GM18873 (cell line): ENCODE measurements at regions not wholly inside any gene's neighbourhood (a gene's known extent, or its start where the extent isn't known, plus 50 kb on each side); places are given as distances from the start of the nearest gene placed in this dataset.

Experiments
- ATAC-seq: cut with Tn5 transposase; IDR thresholded peaks from one replicate; pipeline ENCODE4 v1.9.1; 2021; ENCODE audit warnings: mild to moderate bottlenecking, moderate library complexity, moderate number of reproducible peaks; ENCODE audit not compliant: unreplicated experiment, low FRiP score

GRCh38 chr11:11022125-11022730, 164.4 kb upstream of the ZBED5 start:
- ATAC-seq, result no peak

DNA sequence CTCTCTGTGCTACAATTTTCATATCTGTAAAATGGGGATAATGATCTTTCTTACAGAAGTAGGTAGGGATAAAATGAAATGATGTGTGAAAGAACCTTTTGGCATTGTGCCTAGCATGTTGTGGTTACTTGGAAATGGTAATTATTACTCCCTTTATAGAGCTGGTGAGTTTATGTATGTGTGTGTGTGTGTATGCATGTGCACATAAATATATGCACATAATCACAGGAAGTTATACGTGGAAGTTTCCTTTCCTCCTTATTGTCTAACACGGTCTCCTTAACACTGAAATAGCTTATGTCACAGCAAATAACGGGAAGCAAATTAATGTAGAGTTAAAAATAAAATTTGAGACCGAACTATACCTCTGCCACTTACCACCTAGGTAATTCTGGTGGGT, 163.7 kb upstream of the ZBED5 start:
- no peak for ATAC-seq

DNA sequence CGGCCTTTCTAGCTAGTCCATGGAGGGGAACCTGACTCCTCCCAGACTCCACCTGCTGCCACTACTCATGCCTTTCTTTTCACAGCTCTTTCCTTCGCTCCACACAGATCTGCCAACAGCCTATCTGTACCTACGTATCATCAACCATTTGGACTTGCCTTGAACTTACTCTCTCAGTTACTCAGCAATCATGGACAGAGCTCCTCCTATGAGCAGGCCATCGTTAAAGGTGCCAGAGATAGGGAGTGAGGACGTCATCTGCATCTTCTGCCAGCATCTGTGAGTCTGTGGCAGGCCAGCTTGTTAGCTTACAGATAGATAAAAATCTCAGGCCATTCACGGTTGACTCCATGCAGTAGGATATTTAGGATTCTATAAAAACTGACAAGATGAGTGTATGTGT, 162.9 kb upstream of the ZBED5 start:
- ATAC-seq, result no peak

DNA sequence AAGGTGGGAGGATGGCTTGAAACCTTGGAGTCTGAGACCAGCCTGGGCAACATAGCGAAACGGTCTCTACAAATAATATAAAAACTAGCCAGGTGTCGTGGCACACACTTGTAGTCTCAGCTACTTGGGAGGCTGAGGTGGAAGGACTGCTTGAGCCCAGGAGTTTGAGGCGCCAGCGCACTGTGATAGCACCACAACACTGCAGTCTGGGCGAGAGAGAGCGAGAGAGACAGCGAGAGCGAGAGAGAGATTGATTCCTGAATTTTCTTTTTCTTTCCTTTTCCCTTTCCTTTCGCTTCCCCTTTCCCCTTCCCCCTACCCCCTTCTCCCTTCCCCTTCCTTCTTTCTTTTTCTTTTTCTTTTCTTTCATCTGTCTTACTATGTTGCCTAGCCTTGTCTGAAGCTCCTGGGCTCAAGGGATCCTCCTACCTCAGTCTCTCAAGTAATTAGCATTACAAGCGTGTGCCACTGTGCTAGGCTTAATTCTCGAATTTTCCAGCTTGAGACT, 162.4 kb upstream of the ZBED5 start:
- ATAC-seq, result no peak

DNA sequence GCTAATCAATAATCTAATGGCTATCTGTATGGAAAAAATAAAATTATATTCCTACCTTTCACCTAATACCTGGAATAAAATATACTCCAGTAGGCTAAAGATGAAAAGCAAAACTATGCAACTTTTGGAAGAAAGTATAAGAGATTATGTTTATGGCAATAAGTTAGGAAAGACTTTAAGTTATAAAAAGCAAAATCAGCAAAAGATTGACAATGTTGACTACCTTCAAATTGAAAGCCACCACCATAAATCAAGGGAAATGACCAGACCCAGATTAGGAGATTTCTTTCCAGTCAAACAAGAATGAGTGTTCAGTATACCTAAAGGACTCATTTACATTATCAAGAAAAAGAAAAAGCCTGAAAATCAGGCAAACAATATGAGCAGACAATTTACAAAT, 159.1 kb upstream of the ZBED5 start:
- ATAC-seq, result no peak

DNA sequence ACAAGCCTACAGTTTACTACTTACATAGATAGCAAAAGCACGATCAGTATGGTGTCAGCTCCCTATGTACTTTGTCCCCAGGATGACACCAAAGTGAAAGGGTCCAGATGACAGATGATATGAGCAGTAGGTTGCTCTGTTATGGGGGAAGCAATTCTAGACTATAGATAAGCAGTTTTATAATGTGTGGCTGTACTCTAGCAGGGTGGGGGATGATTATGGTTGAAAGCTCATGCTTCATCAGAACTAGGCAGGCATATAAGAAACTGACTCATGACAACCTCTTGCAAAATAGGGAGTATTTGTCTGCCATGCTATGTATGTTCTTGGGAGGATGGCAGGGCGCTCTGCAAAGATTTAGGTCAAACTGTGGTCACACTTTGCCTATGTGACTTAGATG, 158.2 kb upstream of the ZBED5 start:
- no peak for ATAC-seq

- no peak for ATAC-seq
Measured at GRCh38 chr11:11011617-11012016, 153.8 kb upstream of the ZBED5 start.

DNA sequence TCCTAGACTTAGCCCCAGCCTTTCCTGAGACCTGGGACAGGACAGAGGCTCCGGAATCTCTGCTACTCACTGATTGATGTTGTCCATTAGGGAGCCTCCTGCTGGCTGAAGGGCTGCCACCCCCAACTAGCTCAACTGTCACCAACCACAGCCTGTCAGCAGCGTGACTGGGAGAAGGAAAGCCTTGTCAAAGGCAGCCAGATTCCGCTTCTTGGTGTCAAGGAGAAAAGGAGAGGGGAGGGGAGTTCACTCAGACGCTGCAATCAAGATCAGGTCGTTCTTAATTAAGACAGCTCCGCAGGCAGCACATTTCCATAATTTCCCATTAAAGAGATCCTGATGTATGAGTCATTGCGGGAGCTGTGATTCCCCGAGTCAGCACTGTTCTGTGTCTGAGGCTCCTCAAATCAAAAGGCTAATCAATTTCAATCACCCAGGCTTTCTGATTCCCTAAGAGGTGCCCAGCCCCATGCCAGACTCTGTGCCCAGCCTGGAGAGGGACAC, 152.8 kb upstream of the ZBED5 start:
- ATAC-seq, result no peak

GRCh38 chr11:11009179-11009578, 151.3 kb upstream of the ZBED5 start:
- no peak for ATAC-seq

GRCh38 chr11:11004069-11004468, 146.2 kb upstream of the ZBED5 start:
- ATAC-seq, result no peak

DNA sequence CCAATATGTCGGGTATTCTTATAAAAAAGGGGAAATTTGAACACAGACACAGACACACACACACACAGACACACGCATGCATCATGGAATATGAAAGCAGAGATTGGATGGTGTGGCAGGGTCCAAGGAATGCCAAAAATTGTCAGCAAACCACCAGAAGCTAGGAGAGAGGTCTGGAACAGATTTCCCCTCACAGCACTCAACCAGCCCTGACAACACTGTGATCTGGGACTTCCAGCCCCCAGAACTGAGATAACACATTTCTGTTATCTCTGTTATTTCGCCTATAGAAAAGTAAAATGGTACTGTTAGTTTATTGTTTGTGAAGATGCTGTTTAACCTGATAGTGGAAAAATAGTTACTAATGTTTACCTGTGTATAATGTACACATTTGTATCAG, 145.4 kb upstream of the ZBED5 start:
- ATAC-seq, result no peak

DNA sequence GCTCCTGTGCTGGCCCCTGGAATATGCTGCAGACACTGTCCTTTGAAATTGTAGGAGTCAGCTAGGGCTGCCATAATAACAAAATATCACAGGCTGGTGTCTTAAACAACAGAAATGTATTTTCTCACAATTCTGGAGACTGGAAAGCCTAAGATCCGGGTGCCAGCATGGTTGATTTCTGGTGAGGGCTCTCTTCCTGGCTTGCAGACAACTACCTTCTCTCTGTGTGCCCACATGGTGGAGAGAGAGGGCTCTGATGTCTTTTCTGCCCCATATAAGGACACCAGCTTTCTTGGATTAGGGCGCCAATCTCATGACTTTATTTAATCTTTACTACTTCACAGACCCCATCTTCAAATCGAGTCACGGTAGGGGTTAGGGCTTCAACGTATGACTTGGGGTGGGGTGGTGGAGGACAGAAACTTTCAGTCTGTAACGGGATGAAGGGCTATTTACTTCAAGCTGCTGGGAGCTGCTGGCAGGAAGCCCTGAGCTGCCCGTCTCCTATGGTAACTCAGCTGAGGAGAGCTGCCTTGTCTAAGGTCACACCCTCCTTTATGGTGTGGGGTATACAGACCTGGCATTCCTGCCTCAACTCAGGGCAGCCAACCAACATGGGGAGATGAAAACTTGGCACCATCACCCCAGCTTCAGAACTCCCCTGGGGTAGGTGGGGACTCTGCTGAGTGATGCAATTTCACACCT, 142.9 kb upstream of the ZBED5 start:
- no peak for ATAC-seq

DNA sequence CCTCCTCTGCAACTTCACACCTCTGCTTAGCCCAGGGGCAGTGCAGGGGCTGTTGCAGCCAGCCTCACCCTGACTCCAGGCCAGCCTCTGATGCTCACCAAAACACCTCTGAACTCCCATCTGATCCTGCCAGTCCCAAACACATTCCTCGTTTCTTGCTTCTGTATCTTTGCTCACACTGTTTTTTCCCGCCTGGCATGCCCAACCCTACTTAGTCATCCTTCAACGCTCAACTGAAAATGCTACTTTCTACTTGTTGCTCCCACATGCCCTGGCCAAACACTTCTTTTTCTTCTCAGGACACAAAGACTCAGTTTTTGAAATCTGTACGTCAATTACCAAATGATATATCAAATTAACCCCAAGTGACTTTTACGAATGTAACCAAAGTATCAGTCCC, 140.8 kb upstream of the ZBED5 start:
- no peak for ATAC-seq

DNA sequence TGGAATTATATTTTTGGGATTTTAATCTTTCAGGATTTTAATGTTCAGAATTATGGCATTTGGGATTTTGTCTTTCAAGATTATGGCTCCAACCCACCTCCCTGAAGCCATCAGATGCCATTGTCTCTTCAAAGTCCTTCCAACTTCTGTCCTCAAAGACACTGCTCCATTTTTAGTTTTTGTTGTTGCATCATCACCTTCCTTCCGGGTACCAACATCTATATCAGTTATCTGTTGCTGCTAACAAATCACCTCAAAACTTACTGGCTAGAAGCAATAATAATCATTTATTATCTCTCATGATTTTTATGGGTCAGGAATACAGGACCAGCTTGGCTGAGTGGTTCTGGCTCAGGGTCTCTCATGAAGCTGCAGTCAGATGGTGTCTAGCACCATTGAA, 138.8 kb upstream of the ZBED5 start:
- no peak for ATAC-seq

DNA sequence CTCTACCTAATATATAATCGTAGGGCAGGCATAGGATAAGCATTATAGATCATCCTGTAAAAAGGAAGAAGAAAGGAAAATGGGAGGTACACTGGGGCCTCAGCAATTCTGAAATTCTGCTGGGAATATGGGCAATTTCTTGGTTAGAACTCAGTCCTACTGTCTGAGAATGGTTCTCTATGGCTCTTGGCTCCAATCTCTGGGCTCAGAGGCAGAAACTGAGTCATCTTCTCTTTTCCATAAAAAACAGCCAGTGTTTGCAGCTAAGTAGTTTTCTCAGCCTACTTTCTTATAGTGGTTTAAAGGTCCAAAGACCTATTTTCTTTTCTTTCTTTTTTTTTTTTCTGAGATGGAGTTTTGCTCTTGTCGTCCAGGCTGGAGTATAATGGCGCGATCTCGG, 135.8 kb upstream of the ZBED5 start:
- ATAC-seq, result no peak

- ATAC-seq, result no peak
Measured at GRCh38 chr11:10993186-10993585, 135.3 kb upstream of the ZBED5 start.

DNA sequence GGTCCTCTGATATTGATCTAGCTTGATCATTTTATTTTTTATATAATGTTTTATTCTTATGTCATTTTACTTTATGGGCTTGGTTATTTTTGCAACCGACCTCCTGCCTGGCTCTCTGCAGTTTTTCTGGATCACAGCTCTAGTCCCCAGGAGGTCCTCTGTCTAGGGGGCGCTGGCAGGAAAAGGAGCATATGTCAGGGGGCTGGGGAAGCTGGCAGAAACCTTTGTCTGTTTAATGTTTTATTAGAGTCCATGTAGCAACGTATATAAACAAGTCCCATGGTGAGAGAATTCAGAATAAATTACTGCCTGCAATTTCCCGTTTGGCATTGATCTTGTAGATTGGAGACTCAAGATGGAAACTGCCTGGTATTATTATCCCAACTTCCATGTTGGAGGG, 133.5 kb upstream of the ZBED5 start:
- ATAC-seq, result no peak

- no peak for ATAC-seq
Measured at GRCh38 chr11:10990637-10991193, 132.9 kb upstream of the ZBED5 start.

GRCh38 chr11:10990160-10990559, 132.3 kb upstream of the ZBED5 start:
- no peak for ATAC-seq

- ATAC-seq, result no peak
Measured at GRCh38 chr11:10986006-10986405, 128.2 kb upstream of the ZBED5 start.

DNA sequence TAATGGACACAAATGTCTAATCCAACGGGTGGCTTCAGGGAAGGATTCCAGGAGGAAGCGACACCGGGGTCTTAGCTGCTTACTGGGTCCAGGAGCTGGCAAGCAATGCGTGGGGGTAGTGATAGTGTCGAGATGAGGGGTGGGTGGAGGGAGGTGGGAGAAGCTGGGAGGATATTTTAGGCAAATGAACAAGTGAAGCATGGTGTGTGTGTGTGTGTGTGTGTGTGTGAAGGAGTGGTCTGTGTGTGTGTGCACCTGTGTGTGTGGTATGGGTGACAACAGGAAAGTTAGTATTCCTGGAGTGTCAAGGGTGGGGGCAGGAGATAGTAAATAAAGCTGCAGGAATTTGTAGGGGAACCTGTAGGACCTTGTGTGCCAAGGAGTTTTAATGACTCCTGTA, 126.9 kb upstream of the ZBED5 start:
- no peak for ATAC-seq

DNA sequence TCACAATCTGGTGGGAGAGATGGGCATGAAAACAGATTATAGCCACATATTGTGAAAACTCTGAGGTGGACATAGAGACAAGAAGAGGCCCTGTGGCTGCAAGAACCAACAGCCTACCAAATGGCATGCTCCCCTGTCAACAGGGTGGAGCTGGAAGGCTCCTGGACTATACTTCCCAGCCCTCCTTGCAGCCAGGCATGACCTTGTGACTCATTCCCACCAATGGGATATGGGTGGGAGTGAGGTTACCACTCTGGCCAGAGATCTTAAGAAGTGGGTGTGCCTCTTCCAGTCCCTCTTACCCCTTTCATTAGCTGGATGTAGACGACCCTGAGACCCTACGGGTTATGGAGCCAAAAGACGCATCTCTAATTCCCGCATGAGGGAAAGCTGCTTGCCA, 126.4 kb upstream of the ZBED5 start:
- no peak for ATAC-seq
